ENCODE measurements at regions not wholly inside any gene's neighbourhood (a gene's known extent, or its start where the extent isn't known, plus 50 kb on each side); places are given as distances from the start of the nearest gene placed in this dataset.
A peak's percentile ranks its signal among the peaks of the same experiment; 100 is the strongest.

GRCh38 chrX:121259170-121259569 lies 211.8 kb downstream of the GLUD2 start:
- DNase-seq (ENCODE audit: low spot score) = no peak
- in situ Hi-C loops (cut with HindIII; ENCODE audit: low sequenced_read_pairs) = no loop called here

GRCh38 chrX:121260596-121261240 lies 213.3 kb downstream of the GLUD2 start:
- no peak for DNase-seq (ENCODE audit: low spot score)
- in situ Hi-C loops (cut with HindIII; ENCODE audit: low sequenced_read_pairs) = no loop called here

- no peak for DNase-seq (ENCODE audit: low spot score)
- in situ Hi-C loops (cut with HindIII; ENCODE audit: low sequenced_read_pairs) = no loop called here
Observed at GRCh38 chrX:121283921-121284320, 236.5 kb downstream of the GLUD2 start.

GRCh38 chrX:121298499-121298898 lies 251.1 kb downstream of the GLUD2 start:
- in situ Hi-C loops (cut with HindIII; ENCODE audit: low sequenced_read_pairs) = no loop called here

GRCh38 chrX:121301356-121301755 lies 253.9 kb downstream of the GLUD2 start:
- DNase-seq (ENCODE audit: low spot score) = no peak
- in situ Hi-C loops (cut with HindIII; ENCODE audit: low sequenced_read_pairs) = no loop called here

More at GRCh38 chrX:121298499-121298898, 251.1 kb downstream of the GLUD2 start:
- no peak for DNase-seq (ENCODE audit: low spot score)

- in situ Hi-C loops (cut with HindIII; ENCODE audit: low sequenced_read_pairs) = no loop called here
Observed at GRCh38 chrX:121301822-121302221, 254.4 kb downstream of the GLUD2 start.

GRCh38 chrX:121307449-121307848 lies 260.0 kb downstream of the GLUD2 start:
- no peak for DNase-seq (ENCODE audit: low spot score)
- in situ Hi-C loops (cut with HindIII; ENCODE audit: low sequenced_read_pairs) = no loop called here

More at GRCh38 chrX:121301822-121302221, 254.4 kb downstream of the GLUD2 start:
- DNase-seq (ENCODE audit: low spot score) = no peak

- in situ Hi-C loops (cut with HindIII; ENCODE audit: low sequenced_read_pairs) = no loop called here
Observed at GRCh38 chrX:121308276-121308805, 260.9 kb downstream of the GLUD2 start.

GRCh38 chrX:121310820-121311219 lies 263.4 kb downstream of the GLUD2 start:
- in situ Hi-C loops (cut with HindIII; ENCODE audit: low sequenced_read_pairs) = no loop called here
- no peak for DNase-seq (ENCODE audit: low spot score)

More at GRCh38 chrX:121308276-121308805, 260.9 kb downstream of the GLUD2 start:
- peak; percentile 3 for DNase-seq (ENCODE audit: low spot score)

- in situ Hi-C loops (cut with HindIII; ENCODE audit: low sequenced_read_pairs) = no loop called here
- DNase-seq (ENCODE audit: low spot score) = no peak
Observed at GRCh38 chrX:121320441-121320840, 273.0 kb downstream of the GLUD2 start.

GRCh38 chrX:121322159-121322558 lies 274.7 kb downstream of the GLUD2 start:
- DNase-seq (ENCODE audit: low spot score) = no peak
- in situ Hi-C loops (cut with HindIII; ENCODE audit: low sequenced_read_pairs) = no loop called here

GRCh38 chrX:121323337-121323736 lies 275.9 kb downstream of the GLUD2 start:
- no peak for DNase-seq (ENCODE audit: low spot score)
- in situ Hi-C loops (cut with HindIII; ENCODE audit: low sequenced_read_pairs) = no loop called here

GRCh38 chrX:121333942-121334341 lies 286.5 kb downstream of the GLUD2 start:
- in situ Hi-C loops (cut with HindIII; ENCODE audit: low sequenced_read_pairs) = no loop called here
- DNase-seq (ENCODE audit: low spot score) = no peak

GRCh38 chrX:121336831-121337421 lies 289.5 kb downstream of the GLUD2 start:
- in situ Hi-C loops (cut with HindIII; ENCODE audit: low sequenced_read_pairs) = no loop called here
- DNase-seq (ENCODE audit: low spot score) = no peak

- in situ Hi-C loops (cut with HindIII; ENCODE audit: low sequenced_read_pairs) = no loop called here
- no peak for DNase-seq (ENCODE audit: low spot score)
Observed at GRCh38 chrX:121337816-121338215, 290.4 kb downstream of the GLUD2 start.

- in situ Hi-C loops (cut with HindIII; ENCODE audit: low sequenced_read_pairs) = no loop called here
- no peak for DNase-seq (ENCODE audit: low spot score)
Observed at GRCh38 chrX:121349263-121349662, 301.9 kb downstream of the GLUD2 start.

- in situ Hi-C loops (cut with HindIII; ENCODE audit: low sequenced_read_pairs) = no loop called here
- DNase-seq (ENCODE audit: low spot score) = no peak
Observed at GRCh38 chrX:121356139-121356849, 308.9 kb downstream of the GLUD2 start.

GRCh38 chrX:121356850-121357171 lies 309.4 kb downstream of the GLUD2 start:
- in situ Hi-C loops (cut with HindIII; ENCODE audit: low sequenced_read_pairs) = no loop called here
- no peak for DNase-seq (ENCODE audit: low spot score)

- in situ Hi-C loops (cut with HindIII; ENCODE audit: low sequenced_read_pairs) = no loop called here
- DNase-seq (ENCODE audit: low spot score) = no peak
Observed at GRCh38 chrX:121360280-121360679, 312.9 kb downstream of the GLUD2 start.

- in situ Hi-C loops (cut with HindIII; ENCODE audit: low sequenced_read_pairs) = no loop called here
- no peak for DNase-seq (ENCODE audit: low spot score)
Observed at GRCh38 chrX:121365572-121366161, 318.3 kb downstream of the GLUD2 start.
